Caco-2 (cell line): ENCODE measurements at regions not wholly inside any gene's neighbourhood (a gene's known extent, or its start where the extent isn't known, plus 50 kb on each side); places are given as distances from the start of the nearest gene placed in this dataset.

Experiments used
- BruUV-seq: library from RNA; stranded (reverse); fragments of 400-500 nt; replicated peaks from 2 replicates; lab custom pipeline; 2021; lab: Mats Ljungman, UMichigan
- CTCF ChIA-PET: fragments of 300-600 bp; sonication (Branson Sonifier 250); formaldehyde crosslinking; loops from one replicate; lab custom pipeline; 2022; ENCODE audit warnings: antibody characterized with exemption; lab: Charles Lee
- POLR2A ChIA-PET: fragments of 300-600 bp; sonication (Branson Sonifier 250); formaldehyde crosslinking; loops from one replicate; lab custom pipeline; 2022; ENCODE audit warnings: antibody characterized with exemption; lab: Charles Lee
- DNase-seq, 2 experiments: peaks; one replicate each; pipeline versions ENCODE4 v3.0.0 to v3.0.0-alpha.2; 2020 to 2022
- H3K27me3 ChIP-seq: replicated peaks from 2 replicates; pipeline ENCODE4 v1.6.0; 2011; ENCODE audit warnings: low read length; ENCODE audit not compliant: control insufficient read depth, insufficient read depth
- H3K36me3 ChIP-seq: 2 replicates; pipeline ENCODE4 v1.5.1; 2011; ENCODE audit warnings: low read length; ENCODE audit not compliant: control insufficient read depth, insufficient read depth
- H3K4me1 ChIP-seq: fragments of 250-450 bp; sonication (Bioruptor Pico); 2 replicates; pipeline ENCODE4 v1.5.1; 2020; ENCODE audit warnings: mild to moderate bottlenecking
- H3K4me3 ChIP-seq: 2 replicates; pipeline ENCODE4 v1.5.1; 2011; ENCODE audit warnings: low read depth, mild to moderate bottlenecking, control low read depth, low read length
- H3K9me3 ChIP-seq: fragments of 250-450 bp; sonication (Bioruptor Pico); 2 replicates; pipeline ENCODE4 v1.5.1; 2020; ENCODE audit warnings: mild to moderate bottlenecking, moderate library complexity
- H3K27ac Mint-ChIP-seq: one replicate; pipeline ENCODE4 v1.8.0; 2022; ENCODE audit warnings: mixed read lengths; ENCODE audit not compliant: unreplicated experiment
- H3K27me3 Mint-ChIP-seq: one replicate; pipeline ENCODE4 v1.8.0; 2022; ENCODE audit warnings: mixed read lengths; ENCODE audit not compliant: insufficient read depth, unreplicated experiment
- H3K36me3 Mint-ChIP-seq: one replicate; pipeline ENCODE4 v1.8.0; 2022; ENCODE audit warnings: mild to moderate bottlenecking, mixed read lengths; ENCODE audit not compliant: insufficient read depth, unreplicated experiment
- H3K4me1 Mint-ChIP-seq: one replicate; pipeline ENCODE4 v1.8.0; 2022; ENCODE audit warnings: low read depth, mixed read lengths; ENCODE audit not compliant: unreplicated experiment
- H3K4me3 Mint-ChIP-seq: one replicate; pipeline ENCODE4 v1.8.0; 2022; ENCODE audit warnings: mild to moderate bottlenecking, moderate library complexity, mixed read lengths; ENCODE audit not compliant: unreplicated experiment
- H3K9me3 Mint-ChIP-seq: one replicate; pipeline ENCODE4 v1.8.0; 2022; ENCODE audit warnings: mixed read lengths; ENCODE audit not compliant: unreplicated experiment
- intact Hi-C: fragments of 100-400 bp; cut with micrococcal nuclease; formaldehyde crosslinking; loops from one replicate; pipeline ENCODE4 v1.10.0; 2022; ENCODE audit not compliant: unreplicated experiment
- TF ChIP-seq, protein P1 (sequence below), 2 experiments: fragments of 200-600 bp in 1 of 2; IDR thresholded peaks; 1 replicate in 1 of 2; 2 replicates in 1 of 2; pipeline versions ENCODE4 v1.5.1 to v1.8.0; 2011 to 2022; ENCODE audit warnings: antibody characterized with exemption in 1 of 2, control low read depth in 1 of 2, inconsistent platforms in 1 of 2, low read depth in 1 of 2, low read length in 1 of 2, mild to moderate bottlenecking in 1 of 2, moderate library complexity in 1 of 2; ENCODE audit not compliant: insufficient read depth in 1 of 2, severe bottlenecking in 1 of 2, unreplicated experiment in 1 of 2

DNA sequence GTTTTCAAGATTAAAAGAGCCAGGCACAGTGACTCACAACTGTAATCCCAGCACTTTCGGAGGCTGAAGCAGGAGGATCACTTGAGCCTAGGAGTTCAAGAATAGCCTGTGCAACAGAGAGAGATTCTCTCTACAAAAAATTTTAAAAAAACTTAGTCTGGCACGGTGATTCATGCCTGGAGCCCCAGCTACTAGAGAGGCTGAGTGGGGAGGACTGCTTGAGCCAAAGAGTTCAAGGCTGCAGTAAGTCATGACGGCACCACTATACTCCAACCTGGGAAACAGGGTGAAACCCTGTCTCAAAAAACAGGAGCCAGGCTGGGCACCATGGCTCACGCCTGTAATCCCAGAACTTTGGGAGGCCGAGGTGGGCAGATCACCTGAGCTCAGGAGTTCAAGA lies 86.6 kb upstream of the KCTD7 start:
- Histone ChIP-seq H3K9me3 (no peaks in the 10 kb centered on the region), H3K27me3 (no peaks in the 10 kb centered on the region), H3K4me3 (no peak overlapping the region), H3K36me3 (peaks cover 5% of the 10 kb centered on the region), H3K4me1 (no peaks in the 10 kb centered on the region)
- Mint-ChIP-seq H3K4me3 (no peak overlapping the region), H3K4me1 (no peaks in the 10 kb centered on the region), H3K27ac (peak overlapping the region; percentile 86), H3K9me3 (no peaks in the 10 kb centered on the region), H3K27me3 (no peaks in the 10 kb centered on the region), H3K36me3 (peaks cover 69% of the 10 kb centered on the region)
- CTCF ChIA-PET, result no interaction called here
- BruUV-seq, result no TSS peak
- DNase-seq, result no peak
- TF ChIP-seq, protein P1, sequence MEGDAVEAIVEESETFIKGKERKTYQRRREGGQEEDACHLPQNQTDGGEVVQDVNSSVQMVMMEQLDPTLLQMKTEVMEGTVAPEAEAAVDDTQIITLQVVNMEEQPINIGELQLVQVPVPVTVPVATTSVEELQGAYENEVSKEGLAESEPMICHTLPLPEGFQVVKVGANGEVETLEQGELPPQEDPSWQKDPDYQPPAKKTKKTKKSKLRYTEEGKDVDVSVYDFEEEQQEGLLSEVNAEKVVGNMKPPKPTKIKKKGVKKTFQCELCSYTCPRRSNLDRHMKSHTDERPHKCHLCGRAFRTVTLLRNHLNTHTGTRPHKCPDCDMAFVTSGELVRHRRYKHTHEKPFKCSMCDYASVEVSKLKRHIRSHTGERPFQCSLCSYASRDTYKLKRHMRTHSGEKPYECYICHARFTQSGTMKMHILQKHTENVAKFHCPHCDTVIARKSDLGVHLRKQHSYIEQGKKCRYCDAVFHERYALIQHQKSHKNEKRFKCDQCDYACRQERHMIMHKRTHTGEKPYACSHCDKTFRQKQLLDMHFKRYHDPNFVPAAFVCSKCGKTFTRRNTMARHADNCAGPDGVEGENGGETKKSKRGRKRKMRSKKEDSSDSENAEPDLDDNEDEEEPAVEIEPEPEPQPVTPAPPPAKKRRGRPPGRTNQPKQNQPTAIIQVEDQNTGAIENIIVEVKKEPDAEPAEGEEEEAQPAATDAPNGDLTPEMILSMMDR (IDR thresholded peaks at IDR 0.05; ENCODE audit: insufficient read depth in 1 of 2, low read depth in 1 of 2, low read length in 1 of 2, severe bottlenecking in 1 of 2, unreplicated experiment in 1 of 2), result no peak
- intact Hi-C loops, result no loop called here
- POLR2A ChIA-PET, result no interaction called here

- POLR2A ChIA-PET, result no interaction called here
- Mint-ChIP-seq H3K4me1 (no peaks in the 10 kb centered on the region), H3K36me3 (peaks cover 72% of the 10 kb centered on the region), H3K4me3 (no peak overlapping the region), H3K27ac (peak overlapping the region; percentile 86), H3K9me3 (no peaks in the 10 kb centered on the region), H3K27me3 (no peaks in the 10 kb centered on the region)
- Histone ChIP-seq H3K4me1 (no peaks in the 10 kb centered on the region), H3K9me3 (no peaks in the 10 kb centered on the region), H3K4me3 (no peak overlapping the region), H3K27me3 (no peaks in the 10 kb centered on the region), H3K36me3 (peaks cover 5% of the 10 kb centered on the region)
- no peak for DNase-seq
- TSS peak; percentile 20 for BruUV-seq
- CTCF ChIA-PET, result no interaction called here
- intact Hi-C loops, result no loop called here
- TF ChIP-seq, protein P1 (IDR thresholded peaks at IDR 0.05; ENCODE audit: insufficient read depth in 1 of 2, low read depth in 1 of 2, low read length in 1 of 2, severe bottlenecking in 1 of 2, unreplicated experiment in 1 of 2), result no peak
Observed at GRCh38 chr7:66542528-66543269, 86.0 kb upstream of the KCTD7 start.

DNA sequence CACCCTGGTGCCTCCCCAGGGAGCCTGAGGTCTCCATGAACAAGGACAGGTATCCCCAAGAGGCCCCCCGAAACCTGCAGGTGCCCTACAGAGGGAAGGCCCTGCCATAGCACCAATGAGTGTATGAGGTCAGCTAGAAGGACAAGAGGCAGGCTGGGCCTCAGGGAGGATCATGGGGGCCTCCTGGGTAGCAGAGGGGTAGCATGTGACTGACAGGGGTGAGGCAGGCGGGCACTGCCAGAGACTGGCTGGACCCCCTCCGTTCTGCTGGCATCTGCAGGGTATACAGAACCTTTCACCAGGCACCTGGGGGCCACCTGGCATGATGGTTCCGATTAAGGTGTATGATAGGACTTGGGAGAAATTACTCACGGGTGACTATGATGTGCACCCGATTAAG lies 79.2 kb upstream of the KCTD7 start:
- H3K36me3 Mint-ChIP-seq, result peaks cover 90% of the 10 kb centered on the region
- TF ChIP-seq, protein P1 (IDR thresholded peaks at IDR 0.05; ENCODE audit: insufficient read depth in 1 of 2, low read depth in 1 of 2, low read length in 1 of 2, severe bottlenecking in 1 of 2, unreplicated experiment in 1 of 2), result no peak
- CTCF ChIA-PET, result no interaction called here

More for the DNA sequence above, 79.2 kb upstream of the KCTD7 start:
- Histone ChIP-seq H3K36me3 (peaks cover 7% of the 10 kb centered on the region), H3K4me1 (no peaks in the 10 kb centered on the region), H3K27me3 (no peaks in the 10 kb centered on the region), H3K4me3 (no peak overlapping the region), H3K9me3 (no peaks in the 10 kb centered on the region)
- BruUV-seq, result no TSS peak
- Mint-ChIP-seq H3K9me3 (no peaks in the 10 kb centered on the region), H3K27ac (no peak overlapping the region), H3K27me3 (no peaks in the 10 kb centered on the region), H3K4me1 (no peaks in the 10 kb centered on the region), H3K4me3 (no peak overlapping the region)
- peak in 1 of 2 experiments; percentile 26 for DNase-seq
- intact Hi-C loops, result no loop called here
- POLR2A ChIA-PET, result no interaction called here
